ENCODE measurements at regions not wholly inside any gene's neighbourhood (a gene's known extent, or its start where the extent isn't known, plus 50 kb on each side); places are given as distances from the start of the nearest gene placed in this dataset.
"Not testable (repeated sequence)": the region's sequence is repeated elsewhere in the genome, so short reads cannot be mapped to it uniquely, and the experiment has no call there.

DNA sequence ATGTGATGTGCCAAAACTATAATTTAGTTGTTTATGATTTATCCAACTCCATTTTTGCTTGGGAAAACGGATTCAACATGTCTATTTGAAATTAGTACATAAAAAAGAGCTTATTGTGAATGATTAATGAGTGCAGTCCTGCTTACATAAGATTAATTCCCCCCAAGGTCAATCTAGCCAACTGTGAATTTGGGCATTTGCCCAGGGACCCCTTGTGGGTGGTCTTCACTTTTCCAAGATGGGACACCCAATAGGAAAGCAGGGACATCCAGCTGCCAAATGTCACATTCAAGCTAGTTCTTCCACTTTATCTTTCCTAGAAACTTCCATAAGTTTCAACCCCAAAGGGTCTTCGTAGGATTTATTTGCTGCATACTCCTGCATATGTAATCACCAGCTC, 362.4 kb upstream of the PKN2 start:
- DNase-seq (ENCODE audit: low read depth in 2 of 3, low spot score in 2 of 3), result no peak

DNA sequence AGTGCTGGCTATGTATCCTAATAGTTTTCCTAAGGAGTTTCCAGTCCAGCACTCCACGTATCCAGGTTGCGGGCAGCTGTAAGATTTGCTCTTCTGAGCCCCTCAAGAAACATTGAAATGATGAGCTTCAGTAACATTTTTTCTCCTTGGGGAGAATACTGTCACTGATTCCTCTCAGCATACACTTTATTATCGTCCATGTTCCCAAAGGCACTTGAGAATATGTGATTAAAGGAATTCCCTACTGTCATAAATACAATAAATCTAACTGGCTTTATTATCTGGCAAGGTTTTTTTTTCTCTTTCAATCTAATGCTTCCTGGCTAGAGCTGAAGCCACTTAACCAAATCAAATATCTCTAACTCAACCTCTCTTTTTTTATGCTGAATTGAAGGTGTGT, 359.2 kb upstream of the PKN2 start:
- DNase-seq (ENCODE audit: low read depth in 2 of 3, low spot score in 2 of 3), result no peak

DNA sequence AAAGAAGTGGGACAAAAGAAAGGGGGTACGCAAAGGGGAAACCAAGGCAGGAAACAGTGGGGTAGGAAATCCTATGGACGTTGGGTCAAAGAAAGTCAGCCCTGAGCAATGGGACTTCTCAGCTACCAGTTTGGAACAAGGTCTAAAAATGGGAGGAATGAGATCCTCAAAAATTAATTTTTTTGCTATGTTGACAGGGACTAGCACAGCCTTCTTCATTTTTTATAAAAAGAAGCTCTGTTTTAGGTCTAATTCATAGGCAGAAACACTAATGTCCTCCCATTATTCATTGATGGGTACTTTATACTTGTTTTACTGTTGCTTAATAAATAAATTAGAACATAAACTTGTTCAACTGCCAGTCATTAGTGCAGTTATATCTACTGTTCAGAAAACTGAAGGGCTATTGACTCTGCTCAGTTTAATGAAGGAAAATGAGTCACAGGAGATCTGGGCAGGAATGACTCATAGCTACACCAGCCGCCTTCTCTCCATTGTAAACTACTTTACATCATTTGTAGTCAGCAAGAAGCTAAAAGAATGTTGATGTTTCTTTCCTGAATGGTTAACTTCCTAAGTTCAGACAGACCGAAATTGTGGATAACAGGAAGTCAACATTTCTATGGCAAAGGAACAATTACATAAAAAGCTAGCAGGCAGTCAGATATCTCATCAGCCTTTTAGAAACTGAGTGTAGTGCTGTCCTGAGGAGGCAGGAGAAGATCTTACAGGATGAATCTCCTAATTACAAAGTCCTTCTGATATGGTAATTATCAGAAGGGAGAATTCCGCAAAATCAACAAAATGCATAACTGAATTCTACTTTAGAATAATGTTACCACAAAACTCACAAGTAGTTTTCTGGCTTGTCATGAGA, 356.4 kb upstream of the PKN2 start:
- DNase-seq (ENCODE audit: low read depth in 2 of 3, low spot score in 2 of 3), result no peak

DNA sequence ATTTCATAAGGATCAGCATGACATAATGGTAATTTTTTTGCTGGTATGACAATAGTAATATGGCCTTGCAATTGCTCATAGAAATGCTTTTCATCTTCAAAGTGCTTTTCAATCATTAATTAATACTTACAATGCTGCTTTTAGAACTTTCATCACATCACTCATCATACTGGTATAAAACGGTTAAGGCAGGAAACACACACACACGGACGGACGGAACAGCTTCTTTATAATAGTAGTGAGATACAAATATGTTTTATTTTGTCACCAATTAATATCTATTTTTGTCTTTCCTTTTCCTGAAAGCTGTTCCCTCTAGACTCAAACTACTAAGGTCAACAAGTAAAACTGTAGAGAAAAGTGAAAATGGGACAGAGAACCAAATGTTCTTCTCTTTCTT, 353.9 kb upstream of the PKN2 start:
- DNase-seq (ENCODE audit: low read depth in 2 of 3, low spot score in 2 of 3), result no peak

GRCh38 chr1:88333086-88333695, 350.9 kb upstream of the PKN2 start:
- DNase-seq (ENCODE audit: low read depth in 2 of 3, low spot score in 2 of 3), result no peak

GRCh38 chr1:88341447-88341846, 342.6 kb upstream of the PKN2 start:
- DNase-seq (ENCODE audit: low read depth in 2 of 3, low spot score in 2 of 3), result no peak

GRCh38 chr1:88342081-88342480, 342.0 kb upstream of the PKN2 start:
- DNase-seq (ENCODE audit: low read depth in 2 of 3, low spot score in 2 of 3), result not testable (repeated sequence)

GRCh38 chr1:88350648-88351047, 333.4 kb upstream of the PKN2 start:
- no peak for DNase-seq (ENCODE audit: low read depth in 2 of 3, low spot score in 2 of 3)

DNA sequence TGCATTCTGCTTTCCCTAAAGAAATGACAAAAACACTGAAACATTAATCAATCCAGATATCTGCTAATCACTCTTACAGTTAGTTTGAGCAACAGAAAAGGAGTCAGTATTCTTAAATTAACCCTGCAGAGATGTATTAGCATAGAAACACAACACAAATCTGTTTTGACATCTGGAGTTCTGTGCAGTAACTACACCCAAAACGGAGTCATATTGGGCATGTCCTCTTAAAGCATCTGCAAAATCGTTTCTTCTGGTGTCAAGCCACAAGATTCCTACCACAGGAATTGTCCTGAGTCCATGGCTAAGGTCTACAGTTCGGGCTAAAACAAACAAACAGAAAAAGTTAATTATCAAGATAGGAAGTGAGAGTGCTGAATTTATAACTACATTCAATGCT, 332.1 kb upstream of the PKN2 start:
- DNase-seq (ENCODE audit: low read depth in 2 of 3, low spot score in 2 of 3), result no peak

DNA sequence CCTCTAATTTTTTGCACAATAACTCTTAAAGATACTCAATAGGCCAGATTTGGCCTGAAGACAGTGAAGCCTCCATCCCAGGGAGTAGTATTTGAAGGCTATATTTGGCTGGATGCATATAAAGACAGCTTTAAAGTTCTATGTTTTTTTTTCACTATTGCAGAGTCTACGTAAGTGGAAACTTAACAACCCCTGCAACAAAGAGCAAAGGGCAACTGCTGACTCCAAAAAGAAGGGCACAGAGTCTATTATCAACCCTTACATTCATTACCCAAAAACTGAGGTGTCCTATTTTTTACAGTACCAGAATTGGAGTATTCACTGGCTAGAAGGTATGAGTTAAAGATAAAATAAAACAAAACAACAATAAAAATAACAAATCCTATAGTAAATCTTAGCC, 329.8 kb upstream of the PKN2 start:
- DNase-seq (ENCODE audit: low read depth in 2 of 3, low spot score in 2 of 3), result no peak

DNA sequence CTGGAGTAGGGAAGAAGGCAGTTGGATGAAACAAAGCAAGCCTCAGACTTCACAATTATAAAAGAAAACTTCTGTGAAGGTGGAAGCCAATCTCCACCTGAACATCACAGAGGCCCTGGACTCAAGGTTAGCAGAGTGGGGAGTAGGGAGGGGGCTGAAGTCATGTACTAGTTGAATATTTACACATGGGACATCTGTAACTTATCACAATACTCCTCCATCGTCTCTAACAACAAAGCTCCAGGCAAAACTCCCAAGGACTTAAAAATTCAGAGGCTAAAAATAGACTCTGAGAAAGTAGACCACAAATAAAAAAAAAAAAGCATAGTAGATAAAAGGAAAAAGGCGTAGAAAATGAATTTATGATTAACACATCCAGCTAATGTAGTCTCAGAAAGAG, 326.3 kb upstream of the PKN2 start:
- no peak for DNase-seq (ENCODE audit: low read depth in 2 of 3, low spot score in 2 of 3)

DNA sequence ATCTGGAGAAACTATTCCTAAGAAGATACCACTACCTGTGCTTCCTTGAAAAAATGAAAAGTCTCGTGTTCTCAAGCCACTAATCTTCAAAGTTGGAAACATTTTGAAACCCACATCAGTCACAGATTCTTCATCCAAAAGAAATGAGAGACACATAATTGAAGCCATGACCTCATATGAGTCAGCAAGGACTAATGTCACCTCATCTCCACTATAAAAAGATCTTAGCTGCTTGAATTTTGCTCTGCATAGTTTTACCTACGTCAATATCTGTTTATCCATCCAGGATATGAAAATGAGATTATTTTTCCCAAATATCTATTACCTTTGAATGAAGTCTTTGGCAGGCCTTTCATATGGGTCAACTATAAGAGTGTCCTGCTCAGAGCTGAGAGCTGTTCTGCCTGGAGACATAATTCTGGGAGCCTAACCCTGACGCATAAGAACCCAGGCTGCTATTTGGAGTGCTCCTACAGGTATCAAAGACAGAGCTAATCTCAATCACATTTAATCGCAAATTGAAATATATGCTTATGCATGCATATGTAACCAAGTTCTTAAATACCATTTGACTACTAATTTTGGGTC, 312.5 kb upstream of the PKN2 start:
- DNase-seq (ENCODE audit: low read depth in 2 of 3, low spot score in 2 of 3), result no peak

GRCh38 chr1:88375977-88376376, 308.1 kb upstream of the PKN2 start:
- no peak for DNase-seq (ENCODE audit: low read depth in 2 of 3, low spot score in 2 of 3)

DNA sequence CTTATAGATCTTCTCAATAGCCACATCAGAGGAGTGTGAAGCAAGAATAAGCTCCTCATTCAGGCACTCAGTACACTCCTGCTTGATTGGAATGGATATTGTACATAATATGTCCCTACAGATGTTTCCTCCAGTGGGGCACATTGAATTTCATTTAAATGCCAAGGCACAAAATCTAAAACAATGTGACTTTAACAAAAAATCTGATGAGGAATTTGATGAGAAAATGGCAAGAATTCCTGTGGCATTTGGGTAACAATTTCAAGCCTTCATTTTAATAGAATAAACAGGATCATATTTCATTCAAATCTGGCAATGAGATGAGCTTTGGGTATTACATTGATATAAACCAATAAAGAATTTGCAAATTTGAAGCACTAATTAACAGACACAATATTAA, 307.7 kb upstream of the PKN2 start:
- DNase-seq (ENCODE audit: low read depth in 2 of 3, low spot score in 2 of 3), result no peak

DNA sequence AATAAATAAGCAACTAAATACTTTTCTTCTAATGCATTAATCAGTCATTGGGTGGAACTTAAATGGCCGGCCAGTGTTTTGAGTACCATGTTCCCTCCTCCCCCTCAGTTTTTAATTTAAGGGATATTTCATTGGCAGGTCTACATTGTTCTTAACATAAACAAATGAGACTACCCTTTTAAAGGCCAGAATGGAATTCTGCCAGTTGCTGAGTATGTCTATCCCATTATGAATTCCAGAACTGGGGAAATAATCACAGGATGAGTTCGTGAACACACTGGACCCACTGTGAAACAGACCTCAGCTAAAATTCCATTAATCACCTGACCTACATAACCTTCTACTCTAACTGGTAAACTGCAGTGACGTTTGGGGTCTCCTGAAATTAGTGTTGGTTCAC, 305.5 kb upstream of the PKN2 start:
- DNase-seq (ENCODE audit: low read depth in 2 of 3, low spot score in 2 of 3), result no peak

GRCh38 chr1:88394958-88395357, 289.1 kb upstream of the PKN2 start:
- no peak for DNase-seq (ENCODE audit: low read depth in 2 of 3, low spot score in 2 of 3)

GRCh38 chr1:88398338-88398737, 285.7 kb upstream of the PKN2 start:
- no peak for DNase-seq (ENCODE audit: low read depth in 2 of 3, low spot score in 2 of 3)

GRCh38 chr1:88399690-88400089, 284.4 kb upstream of the PKN2 start:
- no peak for DNase-seq (ENCODE audit: low read depth in 2 of 3, low spot score in 2 of 3)

GRCh38 chr1:88401313-88401712, 282.8 kb upstream of the PKN2 start:
- no peak for DNase-seq (ENCODE audit: low read depth in 2 of 3, low spot score in 2 of 3)

GRCh38 chr1:88404582-88404981, 279.5 kb upstream of the PKN2 start:
- no peak for DNase-seq (ENCODE audit: low read depth in 2 of 3, low spot score in 2 of 3)

- DNase-seq (ENCODE audit: low read depth in 2 of 3, low spot score in 2 of 3), result no peak
Observed at GRCh38 chr1:88407248-88407647, 276.8 kb upstream of the PKN2 start.

GRCh38 chr1:88421997-88422396, 262.1 kb upstream of the PKN2 start:
- no peak for DNase-seq (ENCODE audit: low read depth in 2 of 3, low spot score in 2 of 3)
